Tibial nerve (tissue), 4 donors: ENCODE measurements at regions not wholly inside any gene's neighbourhood (a gene's known extent, or its start where the extent isn't known, plus 50 kb on each side); places are given as distances from the start of the nearest gene placed in this dataset.
"Not testable (repeated sequence)": the region's sequence is repeated elsewhere in the genome, so short reads cannot be mapped to it uniquely, and the experiment has no call there.

Experiments
- DNase-seq, 2 donors: peaks; one replicate each; pipeline ENCODE4 v3.0.0-alpha.2; 2019; ENCODE audit warnings: low spot score in 2 of 2
- H3K27ac ChIP-seq, 4 donors: fragments of 200-600 bp; sonication (generic) in 3 of 4; one replicate each; pipeline ENCODE4 v1.5.1; 2017 to 2019; ENCODE audit warnings: mild to moderate bottlenecking in 1 of 4
- H3K27me3 ChIP-seq, 2 donors: fragments of 200-600 bp; sonication (generic) in 1 of 2; one replicate each; pipeline versions ENCODE4 v1.5.1 to v1.6.0; 2017 to 2019
- H3K36me3 ChIP-seq, 3 donors: fragments of 200-600 bp; sonication (generic); one replicate each; pipeline ENCODE4 v1.5.1; 2018 to 2019
- H3K4me1 ChIP-seq, 4 donors: fragments of 200-600 bp; sonication (generic) in 3 of 4; one replicate each; pipeline ENCODE4 v1.5.1; 2017 to 2019
- H3K4me3 ChIP-seq, 4 donors: fragments of 200-600 bp; sonication (generic) in 3 of 4; one replicate each; pipeline ENCODE4 v1.5.1; 2017 to 2019; ENCODE audit warnings: mild to moderate bottlenecking in 1 of 4, moderate library complexity in 1 of 4
- H3K9me3 ChIP-seq, 4 donors: fragments of 200-600 bp; sonication (generic) in 3 of 4; one replicate each; pipeline ENCODE4 v1.5.1; 2017 to 2019
- CTCF ChIP-seq, 5 experiments: fragments of 200-600 bp in 3 of 5; fragments of 450-650 bp in 2 of 5; sonication (generic) in 3 of 5; IDR thresholded peaks; one replicate each; pipeline ENCODE4 v1.5.1; 2016 to 2019; ENCODE audit warnings: antibody characterized with exemption in 5 of 5, mild to moderate bottlenecking in 3 of 5, moderate library complexity in 2 of 5
- EP300 ChIP-seq, 2 donors: sonication (generic); formaldehyde crosslinking; IDR thresholded peaks; one replicate each; pipeline ENCODE4 v1.6.1; 2017; ENCODE audit warnings: antibody characterized with exemption in 2 of 2, mild to moderate bottlenecking in 1 of 2
- POLR2A ChIP-seq, 2 donors: fragments of 450-650 bp; IDR thresholded peaks; one replicate each; pipeline ENCODE4 v1.6.1; 2017; ENCODE audit warnings: antibody characterized with exemption in 2 of 2, mild to moderate bottlenecking in 2 of 2, moderate library complexity in 2 of 2
- WGBS, 2 donors: methylation state at CpG; one replicate each; pipeline ENCODE4 v1.1.5; 2018; 5-methylcytosine and 5-hydroxymethylcytosine counted together

- Histone ChIP-seq H3K4me3 (no peak overlapping the region), H3K9me3 (no peaks in the 10 kb centered on the region), H3K36me3 (no peaks in the 10 kb centered on the region), H3K27ac (peak overlapping the region in 1 of 4 donors; percentile 36), H3K27me3 (no peaks in the 10 kb centered on the region), H3K4me1 (peaks cover 0 to 8% (median 3%) of the 10 kb centered on the region in 4 donors)
- WGBS, 2 donors, result 91 to 92% methylated on average over 5 of the region's 5 CpGs
- TF ChIP-seq CTCF (IDR thresholded peaks at IDR 0.05), result no peak
- no peak for DNase-seq
Observed at GRCh38 chr9:108259917-108260675, 595.7 kb downstream of the ACTL7B start.

GRCh38 chr9:108258640-108259039 lies 597.1 kb downstream of the ACTL7B start:
- Histone ChIP-seq H3K27me3 (no peaks in the 10 kb centered on the region), H3K4me3 (no peak overlapping the region), H3K4me1 (peaks cover 0 to 8% (median 3%) of the 10 kb centered on the region in 4 donors), H3K36me3 (no peaks in the 10 kb centered on the region), H3K9me3 (no peaks in the 10 kb centered on the region), H3K27ac (peak overlapping the region in 2 of 4 donors; percentile 46 to 69)
- peak in 1 of 2 donors; percentile 72 for TF ChIP-seq EP300 (IDR thresholded peaks at IDR 0.05)
- no peak for TF ChIP-seq POLR2A (IDR thresholded peaks at IDR 0.05)
- DNase-seq, result no peak
- 33 to 34% methylated on average over 2 of the region's 2 CpGs for WGBS, 2 donors

- Histone ChIP-seq H3K4me3 (no peak overlapping the region), H3K27ac (no peak overlapping the region), H3K27me3 (no peaks in the 10 kb centered on the region), H3K36me3 (no peaks in the 10 kb centered on the region), H3K4me1 (peaks cover 0 to 8% (median 3%) of the 10 kb centered on the region in 4 donors), H3K9me3 (no peaks in the 10 kb centered on the region)
- no peak for DNase-seq
- no peak for TF ChIP-seq CTCF (IDR thresholded peaks at IDR 0.05)
- TF ChIP-seq POLR2A (IDR thresholded peaks at IDR 0.05), result no peak
- TF ChIP-seq EP300 (IDR thresholded peaks at IDR 0.05), result no peak
- 50 to 58% methylated on average over 5 of the region's 5 CpGs for WGBS, 2 donors
Observed at GRCh38 chr9:108257382-108257781, 598.4 kb downstream of the ACTL7B start.

GRCh38 chr9:108254236-108254635 lies 601.5 kb downstream of the ACTL7B start:
- WGBS, 2 donors, result 51 to 70% methylated on average over 2 of the region's 2 CpGs
- Histone ChIP-seq H3K36me3 (no peaks in the 10 kb centered on the region), H3K4me1 (peaks cover 0 to 8% (median 3%) of the 10 kb centered on the region in 4 donors), H3K27me3 (no peaks in the 10 kb centered on the region), H3K9me3 (no peaks in the 10 kb centered on the region), H3K27ac (no peak overlapping the region), H3K4me3 (no peak overlapping the region)
- no peak for TF ChIP-seq CTCF (IDR thresholded peaks at IDR 0.05)
- TF ChIP-seq POLR2A (IDR thresholded peaks at IDR 0.05), result no peak
- TF ChIP-seq EP300 (IDR thresholded peaks at IDR 0.05), result no peak
- DNase-seq, result no peak

- H3K36me3 ChIP-seq, DNase-seq, H3K9me3 ChIP-seq, H3K27me3 ChIP-seq, H3K4me3 ChIP-seq, H3K4me1 ChIP-seq, H3K27ac ChIP-seq: not testable (repeated sequence)
- 84 to 88% methylated on average over 3 of the region's 3 CpGs for WGBS, 2 donors
Observed at GRCh38 chr9:108247391-108247790, 608.4 kb downstream of the ACTL7B start.

GRCh38 chr9:108245901-108246300 lies 609.9 kb downstream of the ACTL7B start:
- peak overlapping the region in 1 of 4 donors; percentile 2 for H3K27ac ChIP-seq
- no peaks in the 10 kb centered on the region for H3K27me3 ChIP-seq
- no peaks in the 10 kb centered on the region for H3K36me3 ChIP-seq
- TF ChIP-seq EP300 (IDR thresholded peaks at IDR 0.05), result no peak
- TF ChIP-seq POLR2A (IDR thresholded peaks at IDR 0.05), result no peak
- TF ChIP-seq CTCF (IDR thresholded peaks at IDR 0.05), result no peak
- no peak overlapping the region for H3K4me3 ChIP-seq
- H3K9me3 ChIP-seq, result no peaks in the 10 kb centered on the region
- no peaks in the 10 kb centered on the region for H3K4me1 ChIP-seq
- WGBS, 2 donors, result 75 to 80% methylated on average over 1 of the region's 1 CpG
- DNase-seq, result no peak
